Pancreas (tissue), 10 donors: ENCODE measurements at regions not wholly inside any gene's neighbourhood (a gene's known extent, or its start where the extent isn't known, plus 50 kb on each side); places are given as distances from the start of the nearest gene placed in this dataset.
"Not testable (repeated sequence)": the region's sequence is repeated elsewhere in the genome, so short reads cannot be mapped to it uniquely, and the experiment has no call there.

Experiments
- ATAC-seq, 4 donors: fragments of 200-7000 bp; cut with Tn5 transposase; one replicate each; pipeline versions ENCODE4 v1.8.0 to v1.9.1; 2020; ENCODE audit warnings: mild to moderate bottlenecking in 4 of 4, moderate library complexity in 4 of 4
- DNase-seq, 6 donors: peaks; one replicate each; pipeline ENCODE4 v3.0.0-alpha.2; 2020
- FAIRE-seq: peaks from 2 replicates; lab custom pipeline; 2012; peaks lifted over from hg19 to GRCh38; lab: Jason Lieb, UNC
- H3K27ac ChIP-seq, 4 donors: fragments of 200-600 bp; sonication (generic); 1 replicate in 3 of 4; 2 replicates in 1 of 4; pipeline versions ENCODE4 v1.5.0 to v1.8.0; 2020
- H3K27me3 ChIP-seq, 4 donors: fragments of 200-600 bp; one replicate each; pipeline ENCODE4 v1.8.0; 2021
- H3K36me3 ChIP-seq, 3 donors: fragments of 200-600 bp; sonication (generic) in 1 of 3; one replicate each; pipeline versions ENCODE4 v1.5.0 to v1.8.0; 2020 to 2021
- H3K4me1 ChIP-seq, 3 donors: fragments of 200-600 bp; one replicate each; pipeline ENCODE4 v1.8.0; 2021
- H3K4me3 ChIP-seq, 4 donors: fragments of 200-600 bp; sonication (generic) in 2 of 4; one replicate each; pipeline versions ENCODE4 v1.5.0 to v1.8.0; 2020 to 2021
- H3K9me3 ChIP-seq, 4 donors: fragments of 200-600 bp; one replicate each; pipeline ENCODE4 v1.8.0; 2021
- CTCF ChIP-seq, 4 donors: fragments of 200-600 bp; sonication (generic) in 3 of 4; IDR thresholded peaks; one replicate each; pipeline versions ENCODE4 v1.5.0 to v1.8.0; 2021; ENCODE audit warnings: antibody characterized with exemption in 4 of 4
- WGBS, 2 donors: extraction: QIAGEN DNeasy Blood & Tissue Kit; methylation state at CpG; one replicate each; pipeline ENCODE4 v1.1.7; 2013; 5-methylcytosine and 5-hydroxymethylcytosine counted together
- intact Hi-C, 3 donors: fragments of 100-400 bp; cut with DNase I; formaldehyde crosslinking; loops; one replicate each; pipeline versions ENCODE4 v1.11.1 to v1.14.2; 2022
- donor health status: healthy with polysubstance abuse.
- donor health status: DM: no; HTN: no; CAD: no; lungs with moderate emphysema.
- donor health status: DM: no; HTN: no; CAD: no.
- donor health status: control.
- donor health status: control.
- donor health status: Bipolar disorder and iron deficiency.
- donor health status: DM: yes; HTN: yes; CAD: no.
- donor health status: DM: no; HTN: no; CAD: no.
- donor health status: DM: no; HTN: no; CAD: no.
- donor health status: DM: yes; HTN: yes; CAD: no.

GRCh38 chr21:28483301-28484035 is 509.2 kb downstream of the LTN1 start:
- Histone ChIP-seq H3K9me3 (no peaks in the 10 kb centered on the region), H3K4me3 (no peak overlapping the region), H3K27ac (no peak overlapping the region), H3K36me3 (no peaks in the 10 kb centered on the region), H3K27me3 (no peaks in the 10 kb centered on the region), H3K4me1 (no peaks in the 10 kb centered on the region)
- FAIRE-seq (no peak), ATAC-seq (no peak), DNase-seq (no peak)
- 51 to 63% methylated on average over 3 of the region's 3 CpGs for whole genome bisulfite sequencing, 2 donors
- intact Hi-C loops = no loop called here
- no peak for TF ChIP-seq CTCF (IDR thresholded peaks at IDR 0.05)

GRCh38 chr21:28482657-28483056 is 510.0 kb downstream of the LTN1 start:
- H3K4me3 ChIP-seq = no peak overlapping the region
- 54 to 74% methylated on average over 4 of the region's 4 CpGs for WGBS, 2 donors
- no peak for FAIRE-seq
- H3K4me1 ChIP-seq = no peaks in the 10 kb centered on the region
- H3K9me3 ChIP-seq = no peaks in the 10 kb centered on the region
- no peaks in the 10 kb centered on the region for H3K36me3 ChIP-seq
- DNase-seq = no peak
- no peaks in the 10 kb centered on the region for H3K27me3 ChIP-seq
- intact Hi-C loops = no loop called here
- ATAC-seq = no peak
- no peak overlapping the region for H3K27ac ChIP-seq
- no peak for TF ChIP-seq CTCF (IDR thresholded peaks at IDR 0.05)

- DNase-seq = no peak
- no peak overlapping the region for H3K4me3 ChIP-seq
- H3K36me3 ChIP-seq = no peaks in the 10 kb centered on the region
- FAIRE-seq = no peak
- no peak for ATAC-seq
- no peak for TF ChIP-seq CTCF (IDR thresholded peaks at IDR 0.05)
- no peaks in the 10 kb centered on the region for H3K4me1 ChIP-seq
- H3K27me3 ChIP-seq = no peaks in the 10 kb centered on the region
- H3K27ac ChIP-seq = no peak overlapping the region
- H3K9me3 ChIP-seq = no peaks in the 10 kb centered on the region
- intact Hi-C loops = no loop called here
- WGBS, 2 donors = 62 to 78% methylated on average over 5 of the region's 5 CpGs
Measured at GRCh38 chr21:28480470-28480869, 512.2 kb downstream of the LTN1 start.

- intact Hi-C loops = no loop called here
- H3K27ac ChIP-seq = no peak overlapping the region
- ATAC-seq (no peak), FAIRE-seq (no peak), DNase-seq (no peak)
- 58 to 67% methylated on average over 2 of the region's 2 CpGs for WGBS, 2 donors
- H3K4me3 ChIP-seq = no peak overlapping the region
- H3K9me3 ChIP-seq = no peaks in the 10 kb centered on the region
- H3K27me3 ChIP-seq = no peaks in the 10 kb centered on the region
- no peaks in the 10 kb centered on the region for H3K36me3 ChIP-seq
- no peaks in the 10 kb centered on the region for H3K4me1 ChIP-seq
- TF ChIP-seq CTCF (IDR thresholded peaks at IDR 0.05) = no peak
Measured at GRCh38 chr21:28473530-28474220, 519.0 kb downstream of the LTN1 start.

- H3K27me3 ChIP-seq, ATAC-seq, H3K9me3 ChIP-seq, H3K36me3 ChIP-seq, H3K4me1 ChIP-seq, intact Hi-C loops, FAIRE-seq, H3K27ac ChIP-seq, H3K4me3 ChIP-seq, DNase-seq: not testable (repeated sequence)
- 69 to 78% methylated on average over 2 of the region's 2 CpGs for WGBS, 2 donors
Measured at GRCh38 chr21:28472543-28472942, 520.1 kb downstream of the LTN1 start.
